A549 (cell line): ENCODE measurements at regions not wholly inside any gene's neighbourhood (a gene's known extent, or its start where the extent isn't known, plus 50 kb on each side); places are given as distances from the start of the nearest gene placed in this dataset.

Experiments
- ATAC-seq, 2 experiments: fragments of 200-7000 bp in 1 of 2; fragments of >200 bp in 1 of 2; cut with Nextera tagmentation in 1 of 2; cut with Tn5 transposase in 1 of 2; 3 replicates each; pipeline versions ENCODE4 v1.8.0 to v1.9.1; 2018 to 2020; ENCODE audit warnings: mild to moderate bottlenecking in 1 of 2, moderate library complexity in 1 of 2
- CTCF ChIA-PET: fragments of 300-600 bp; sonication (Branson Sonifier 250); formaldehyde crosslinking; extraction: SDS; loops from one replicate; lab custom pipeline; 2021; ENCODE audit warnings: antibody characterized with exemption, inconsistent platforms; lab: Yijun Ruan, JAX
- POLR2A ChIA-PET: fragments of 350-600 bp; formaldehyde crosslinking; extraction: SDS; loops from one replicate; lab custom pipeline; 2021; ENCODE audit warnings: antibody characterized with exemption, inconsistent platforms; lab: Yijun Ruan, JAX
- DNase-seq, 2 experiments: peaks; one replicate each; pipeline versions ENCODE4 v3.0.0 to v3.0.0-alpha.2; 2011 to 2016; ENCODE audit warnings: low read depth in 1 of 2, low spot score in 1 of 2
- FAIRE-seq: peaks from 2 replicates; lab custom pipeline; 2011; peaks lifted over from hg19 to GRCh38; lab: Jason Lieb, UNC
- H3K27ac ChIP-seq, 2 experiments: fragments of >200 bp; sonication (Bioruptor Twin); formaldehyde crosslinking; 3 replicates each; pipeline ENCODE4 v1.5.1; 2016 to 2017
- H3K4me1 ChIP-seq: fragments of >200 bp; sonication (Bioruptor Twin); formaldehyde crosslinking; 3 replicates; pipeline ENCODE4 v1.6.1; 2016
- H3K4me2 ChIP-seq: fragments of >200 bp; sonication (Bioruptor Twin); formaldehyde crosslinking; 3 replicates; pipeline ENCODE4 v1.6.1; 2016
- H3K4me3 ChIP-seq: fragments of >200 bp; sonication (Bioruptor Twin); formaldehyde crosslinking; 3 replicates; pipeline ENCODE4 v1.5.1; 2016
- H3K9me3 ChIP-seq: fragments of >200 bp; sonication (Bioruptor Twin); formaldehyde crosslinking; 3 replicates; pipeline ENCODE4 v1.6.1; 2016
- BHLHE40 ChIP-seq: IDR thresholded peaks from 2 replicates; pipeline ENCODE4 v1.6.1; 2012; ENCODE audit warnings: low read depth, low read length, inconsistent platforms
- CEBPB ChIP-seq, 2 experiments: fragments of >200 bp in 1 of 2; sonication (Bioruptor Twin) in 1 of 2; formaldehyde crosslinking in 1 of 2; IDR thresholded peaks; 2 replicates each; pipeline ENCODE4 v1.6.1; 2012 to 2016
- CHD4 ChIP-seq: fragments of 200-600 bp; sonication (generic); IDR thresholded peaks from 2 replicates; pipeline ENCODE4 v1.6.1; 2016; ENCODE audit warnings: antibody characterized with exemption, mild to moderate bottlenecking, borderline replicate concordance
- E2F6 ChIP-seq: IDR thresholded peaks from 2 replicates; pipeline ENCODE4 v1.6.1; 2012; ENCODE audit warnings: low read depth, borderline replicate concordance
- EHF ChIP-seq: fragments of 250-450 bp; sonication (Bioruptor Pico); IDR thresholded peaks from 2 replicates; pipeline ENCODE4 v1.5.0; 2020; ENCODE audit warnings: mild to moderate bottlenecking
- FOSB ChIP-seq: fragments of 250-450 bp; sonication (Bioruptor Pico); IDR thresholded peaks from 2 replicates; pipeline ENCODE4 v1.5.0; 2020; ENCODE audit warnings: mild to moderate bottlenecking, moderate library complexity
- HEYL ChIP-seq: fragments of 250-450 bp; sonication (Bioruptor Pico); IDR thresholded peaks from 2 replicates; pipeline ENCODE4 v1.8.0; 2021; ENCODE audit warnings: mild to moderate bottlenecking, moderate library complexity
- HMGXB4 ChIP-seq: fragments of 250-450 bp; sonication (Bioruptor Pico); IDR thresholded peaks from 2 replicates; pipeline ENCODE4 v1.5.0; 2021; ENCODE audit warnings: mild to moderate bottlenecking, moderate library complexity, borderline replicate concordance
- HOXB13 ChIP-seq: fragments of 250-450 bp; sonication (Bioruptor Pico); IDR thresholded peaks from 2 replicates; pipeline ENCODE4 v1.5.0; 2020; ENCODE audit warnings: low read depth, mild to moderate bottlenecking, moderate library complexity
- JUN ChIP-seq, 2 experiments: fragments of >200 bp; sonication (Bioruptor Twin); formaldehyde crosslinking; IDR thresholded peaks; 2 replicates in 1 of 2; 3 replicates in 1 of 2; pipeline ENCODE4 v1.6.1; 2016 to 2017
- KDM1A ChIP-seq: fragments of 200-600 bp; sonication (generic); IDR thresholded peaks from 2 replicates; pipeline ENCODE4 v1.6.1; 2016; ENCODE audit warnings: low read depth, mild to moderate bottlenecking
- MAFK ChIP-seq: fragments of 450-650 bp; IDR thresholded peaks from 2 replicates; pipeline ENCODE4 v1.6.1; 2014; ENCODE audit not compliant: partially characterized antibody
- NPAS2 ChIP-seq: fragments of 250-450 bp; sonication (Bioruptor Pico); IDR thresholded peaks from 2 replicates; pipeline ENCODE4 v1.8.0; 2022; ENCODE audit warnings: mild to moderate bottlenecking, moderate library complexity, borderline replicate concordance
- NR3C1 ChIP-seq: fragments of >200 bp; sonication (Bioruptor Twin); formaldehyde crosslinking; IDR thresholded peaks from 3 replicates; pipeline ENCODE4 v1.6.1; 2017
- POLR2A ChIP-seq: IDR thresholded peaks from 2 replicates; pipeline ENCODE4 v1.6.1; 2012; ENCODE audit warnings: mild to moderate bottlenecking, low read length
- RCOR1 ChIP-seq: fragments of 150-350 bp; IDR thresholded peaks from 2 replicates; pipeline ENCODE4 v1.6.1; 2014; ENCODE audit warnings: antibody characterized with exemption, low read length, low read depth
- SREBF2 ChIP-seq: fragments of 450-650 bp; IDR thresholded peaks from 2 replicates; pipeline ENCODE4 v1.6.1; 2014; ENCODE audit warnings: mild to moderate bottlenecking, moderate library complexity
- TFCP2L1 ChIP-seq: fragments of 250-450 bp; sonication (Bioruptor Pico); IDR thresholded peaks from 2 replicates; pipeline ENCODE4 v1.5.0; 2021; ENCODE audit warnings: mild to moderate bottlenecking
- ZFP36 ChIP-seq: fragments of 450-650 bp; IDR thresholded peaks from 2 replicates; pipeline ENCODE4 v1.6.1; 2014; ENCODE audit warnings: borderline replicate concordance; ENCODE audit not compliant: partially characterized antibody
- WGBS: methylation state at CpG from one replicate; pipeline ENCODE4 v1.1.6; 2017; ENCODE audit errors: missing lambda C conversion rate; 5-methylcytosine and 5-hydroxymethylcytosine counted together
- TF ChIP-seq, protein P1 (sequence below): fragments of 150-350 bp; IDR thresholded peaks from 2 replicates; pipeline ENCODE4 v1.6.1; 2014; ENCODE audit warnings: low read depth, mild to moderate bottlenecking, low read length

GRCh38 chr18:40987581-40987980 lies 967.5 kb upstream of the PIK3C3 start:
- Histone ChIP-seq H3K9me3 (no peaks in the 10 kb centered on the region), H3K27ac (no peak overlapping the region), H3K4me2 (no peak overlapping the region), H3K4me3 (no peak overlapping the region), H3K4me1 (no peaks in the 10 kb centered on the region)
- no peak for TF ChIP-seq CEBPB (IDR thresholded peaks at IDR 0.05)
- ATAC-seq (no peak), DNase-seq (no peak), FAIRE-seq (no peak)
- ChIA-PET POLR2A (no interaction called here), CTCF (no interaction called here)
- 15% methylated on average over 1 of the region's 1 CpG for WGBS

DNA sequence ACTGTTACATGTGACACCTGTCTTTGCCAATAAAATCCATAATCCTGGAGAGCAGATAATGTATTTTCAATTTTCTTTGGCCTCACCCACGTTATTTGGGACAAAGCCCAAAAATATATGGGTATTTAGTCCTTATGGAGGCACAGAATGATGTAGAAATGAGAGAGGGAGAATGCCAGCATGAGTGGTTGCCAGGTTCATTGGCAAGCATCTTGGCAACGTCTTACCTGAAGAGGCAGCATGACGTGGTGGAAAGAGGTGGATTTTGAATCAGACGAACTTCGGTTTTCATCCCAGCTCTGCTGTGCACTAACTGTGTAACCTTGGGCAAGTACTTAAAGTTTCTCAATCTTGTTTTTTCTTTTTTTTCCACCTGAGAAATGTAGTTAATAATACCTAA lies 969.6 kb upstream of the PIK3C3 start:
- TF ChIP-seq HOXB13 (no peak), POLR2A (no peak), NR3C1 (no peak), RCOR1 (no peak)
- ATAC-seq, result no peak
- FAIRE-seq, result no peak

GRCh38 chr18:40984856-40985255 lies 970.2 kb upstream of the PIK3C3 start:
- no peaks in the 10 kb centered on the region for H3K4me1 ChIP-seq
- TF ChIP-seq JUN (IDR thresholded peaks at IDR 0.05), result no peak
- no peak for TF ChIP-seq TFCP2L1
- no peak for TF ChIP-seq HMGXB4 (CRISPR knock-in tag)
- no peak for TF ChIP-seq BHLHE40
- no peak for TF ChIP-seq MAFK
- no peak for TF ChIP-seq E2F6
- TF ChIP-seq EHF (CRISPR knock-in tag), result no peak
- TF ChIP-seq CEBPB (IDR thresholded peaks at IDR 0.05), result no peak
- TF ChIP-seq NPAS2 (CRISPR knock-in tag), result no peak
- TF ChIP-seq SREBF2, result no peak
- TF ChIP-seq ZFP36, result no peak
- no peak for TF ChIP-seq FOSB (CRISPR knock-in tag)
- TF ChIP-seq HEYL (CRISPR knock-in tag), result no peak
- no peak for TF ChIP-seq KDM1A
- H3K9me3 ChIP-seq, result no peaks in the 10 kb centered on the region
- CTCF ChIA-PET, result no interaction called here
- 68% methylated on average over 1 of the region's 1 CpG for WGBS
- H3K27ac ChIP-seq, result no peak overlapping the region
- H3K4me2 ChIP-seq, result no peak overlapping the region
- ATAC-seq (no peak), DNase-seq (no peak), FAIRE-seq (no peak)
- no peak overlapping the region for H3K4me3 ChIP-seq
- POLR2A ChIA-PET, result no interaction called here

More for the DNA sequence above, 969.6 kb upstream of the PIK3C3 start:
- no peak overlapping the region for H3K4me2 ChIP-seq
- WGBS, result 5% methylated on average over 5 of the region's 5 CpGs
- POLR2A ChIA-PET, result no interaction called here
- H3K4me1 ChIP-seq, result no peaks in the 10 kb centered on the region
- H3K4me3 ChIP-seq, result no peak overlapping the region
- H3K27ac ChIP-seq, result no peak overlapping the region
- CTCF ChIA-PET, result no interaction called here
- DNase-seq, result no peak
- H3K9me3 ChIP-seq, result no peaks in the 10 kb centered on the region

GRCh38 chr18:40983835-40984234 lies 971.2 kb upstream of the PIK3C3 start:
- H3K4me3 ChIP-seq, result no peak overlapping the region
- ATAC-seq (no peak), FAIRE-seq (no peak), DNase-seq (no peak)
- H3K9me3 ChIP-seq, result no peaks in the 10 kb centered on the region
- H3K27ac ChIP-seq, result no peak overlapping the region
- ChIA-PET CTCF (no interaction called here), POLR2A (no interaction called here)
- no peak overlapping the region for H3K4me2 ChIP-seq
- no CpG with 5 or more reads among the region's 1 CpG for WGBS
- no peaks in the 10 kb centered on the region for H3K4me1 ChIP-seq
- TF ChIP-seq EHF (CRISPR knock-in tag) (no peak), CHD4 (no peak)
- TF ChIP-seq, protein P1, sequence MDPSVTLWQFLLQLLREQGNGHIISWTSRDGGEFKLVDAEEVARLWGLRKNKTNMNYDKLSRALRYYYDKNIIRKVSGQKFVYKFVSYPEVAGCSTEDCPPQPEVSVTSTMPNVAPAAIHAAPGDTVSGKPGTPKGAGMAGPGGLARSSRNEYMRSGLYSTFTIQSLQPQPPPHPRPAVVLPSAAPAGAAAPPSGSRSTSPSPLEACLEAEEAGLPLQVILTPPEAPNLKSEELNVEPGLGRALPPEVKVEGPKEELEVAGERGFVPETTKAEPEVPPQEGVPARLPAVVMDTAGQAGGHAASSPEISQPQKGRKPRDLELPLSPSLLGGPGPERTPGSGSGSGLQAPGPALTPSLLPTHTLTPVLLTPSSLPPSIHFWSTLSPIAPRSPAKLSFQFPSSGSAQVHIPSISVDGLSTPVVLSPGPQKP, result no peak
